ENCODE measurements at regions not wholly inside any gene's neighbourhood (a gene's known extent, or its start where the extent isn't known, plus 50 kb on each side); places are given as distances from the start of the nearest gene placed in this dataset.
"Not testable (repeated sequence)": the region's sequence is repeated elsewhere in the genome, so short reads cannot be mapped to it uniquely, and the experiment has no call there.

- DNase-seq (ENCODE audit: low read depth) = no peak
Observed at GRCh38 chr9:90526386-90526785, 116.2 kb downstream of the DIRAS2 start.

DNA sequence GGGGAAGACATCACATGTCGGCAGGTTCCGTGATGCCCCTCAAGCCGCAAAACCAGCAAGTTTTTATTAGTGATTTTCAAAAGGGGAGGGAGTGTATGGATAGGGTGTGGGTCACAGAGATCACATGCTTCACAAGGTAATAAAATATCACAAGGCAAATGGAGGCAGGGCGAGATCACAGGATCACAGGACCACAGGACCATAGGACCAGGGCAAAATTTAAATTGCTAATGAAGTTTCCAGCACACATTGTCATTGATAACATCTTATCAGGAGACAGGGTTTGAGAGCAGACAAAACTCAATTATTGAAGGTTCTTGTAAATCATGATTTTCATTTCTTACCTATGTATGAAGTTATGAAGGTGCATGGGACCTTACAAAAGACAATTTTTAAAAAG lies 106.5 kb downstream of the DIRAS2 start:
- DNase-seq (ENCODE audit: low read depth) = not testable (repeated sequence)

GRCh38 chr9:90538566-90538965 lies 104.1 kb downstream of the DIRAS2 start:
- no peak for DNase-seq (ENCODE audit: low read depth)

DNA sequence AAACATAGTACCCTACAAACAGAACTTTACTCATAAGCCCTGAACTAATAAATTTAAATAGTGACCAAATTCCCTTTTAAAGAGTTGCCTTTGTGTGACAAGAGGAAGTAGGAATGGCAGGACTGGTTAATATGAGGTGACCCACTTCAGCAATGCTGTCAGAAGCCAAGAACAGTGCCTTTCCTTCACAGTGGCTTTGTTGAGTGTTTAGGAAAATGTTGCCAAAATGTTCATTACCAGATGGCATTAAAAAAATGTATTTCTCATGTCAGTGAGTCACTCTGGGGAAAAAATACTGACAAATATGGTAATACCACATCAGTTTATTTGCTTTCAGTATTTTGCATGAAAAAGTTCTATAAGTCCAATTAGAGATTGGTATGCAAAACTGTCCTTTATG lies 103.3 kb downstream of the DIRAS2 start:
- DNase-seq (ENCODE audit: low read depth) = no peak

GRCh38 chr9:90540734-90541133 lies 101.9 kb downstream of the DIRAS2 start:
- DNase-seq (ENCODE audit: low read depth) = no peak

GRCh38 chr9:90544488-90544887 lies 98.1 kb downstream of the DIRAS2 start:
- no peak for DNase-seq (ENCODE audit: low read depth)

DNA sequence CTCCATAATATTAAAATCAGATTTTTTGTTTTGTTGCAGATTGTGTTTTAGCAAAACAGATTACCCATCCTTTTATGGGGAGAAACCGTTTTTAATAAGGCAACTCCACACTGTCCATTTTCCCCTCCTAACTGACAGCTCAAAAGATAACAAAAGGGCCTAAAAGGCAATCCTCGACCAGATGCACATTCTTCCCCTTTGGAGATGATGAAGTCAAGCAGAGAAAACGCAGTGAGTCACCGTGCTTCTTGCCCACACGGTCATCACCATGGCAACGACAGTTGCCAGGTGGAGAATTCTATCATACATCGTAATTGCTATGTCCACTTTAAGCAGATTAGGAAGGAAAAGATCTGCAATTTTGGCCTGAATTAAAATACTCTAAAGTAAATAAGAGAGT lies 96.4 kb downstream of the DIRAS2 start:
- DNase-seq (ENCODE audit: low read depth) = peak; percentile 37

- DNase-seq (ENCODE audit: low read depth) = no peak
Observed at GRCh38 chr9:90547896-90548295, 94.7 kb downstream of the DIRAS2 start.

- no peak for DNase-seq (ENCODE audit: low read depth)
Observed at GRCh38 chr9:90552317-90552716, 90.3 kb downstream of the DIRAS2 start.

- no peak for DNase-seq (ENCODE audit: low read depth)
Observed at GRCh38 chr9:90555351-90556057, 87.1 kb downstream of the DIRAS2 start.

DNA sequence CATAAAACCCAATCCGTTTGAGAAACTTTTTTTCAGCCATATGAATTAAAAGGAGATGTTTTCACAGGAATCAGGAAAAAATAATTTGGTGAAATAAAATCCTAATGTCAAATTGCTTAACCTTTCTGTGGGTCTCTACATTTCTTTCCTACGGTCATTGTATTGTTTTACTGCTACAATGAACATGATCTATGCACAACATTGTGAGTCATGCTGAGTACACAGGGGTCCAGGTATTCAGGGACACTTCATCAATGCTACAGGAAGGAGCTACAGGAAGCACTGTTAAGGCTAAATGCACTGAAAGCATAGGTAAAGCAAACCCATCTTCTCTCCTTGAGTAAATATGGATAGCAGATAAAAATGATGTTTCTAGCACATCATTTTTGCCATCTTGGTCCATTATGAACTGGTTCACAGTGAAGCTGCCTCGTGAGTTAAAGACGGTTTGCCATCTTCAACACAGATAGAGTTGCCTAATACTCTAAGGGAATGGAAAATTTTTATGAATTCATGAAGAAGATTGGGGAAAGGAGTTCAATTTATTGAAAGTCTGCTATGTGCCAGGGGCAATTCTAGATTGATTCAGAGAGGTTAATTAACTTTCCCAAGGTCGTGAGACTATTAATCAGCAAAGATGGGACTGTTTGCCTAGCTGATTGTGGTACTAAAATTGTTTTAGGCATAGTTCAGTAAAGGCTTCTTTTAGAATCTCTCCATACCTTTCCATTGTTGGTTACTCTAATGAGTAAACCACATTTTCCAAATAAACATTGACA lies 85.5 kb downstream of the DIRAS2 start:
- DNase-seq (ENCODE audit: low read depth) = no peak

- no peak for DNase-seq (ENCODE audit: low read depth)
Observed at GRCh38 chr9:90559075-90560073, 83.2 kb downstream of the DIRAS2 start.

Measured in GM04503 (cell line).